ENCODE measurements at regions not wholly inside any gene's neighbourhood (a gene's known extent, or its start where the extent isn't known, plus 50 kb on each side); places are given as distances from the start of the nearest gene placed in this dataset.
A peak's percentile ranks its signal among the peaks of the same experiment; 100 is the strongest.
"Not testable (repeated sequence)": the region's sequence is repeated elsewhere in the genome, so short reads cannot be mapped to it uniquely, and the experiment has no call there.

DNA sequence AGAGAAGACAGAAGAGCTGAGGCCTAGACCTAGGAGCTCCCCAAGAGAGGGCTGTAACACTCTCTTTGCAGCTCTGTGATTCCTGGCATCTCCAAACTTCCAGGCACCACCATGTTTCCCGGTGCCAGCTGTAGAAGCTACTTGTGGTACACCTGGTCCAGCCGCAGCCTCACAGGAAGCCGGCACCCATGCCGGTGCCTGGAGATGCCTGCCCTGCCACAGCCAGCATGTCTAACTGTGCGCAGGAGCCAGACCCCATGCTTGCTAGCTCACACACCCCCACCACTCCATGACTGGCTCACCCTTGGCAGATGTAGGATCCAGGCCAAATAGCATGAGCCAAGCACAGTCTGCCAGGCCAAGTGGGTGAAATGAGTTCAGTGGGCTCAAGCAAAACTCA, 211.7 kb upstream of the GNAI1 start:
- Mint-ChIP-seq H3K4me1 (ENCODE audit: low read depth) (no peaks in the 10 kb centered on the region), H3K27me3 (no peaks in the 10 kb centered on the region), H3K4me3 (no peak overlapping the region), H3K9me3 (peaks cover 4% of the 10 kb centered on the region), H3K36me3 (ENCODE audit: low read depth) (no peaks in the 10 kb centered on the region), H3K27ac (no peak overlapping the region)
- ChIA-PET POLR2A (no interaction called here), CTCF (no interaction called here)
- H3K4me1 ChIP-seq (ENCODE audit: insufficient read depth, low read length): no peaks in the 10 kb centered on the region
- no peak overlapping the region for H3K4me3 ChIP-seq (ENCODE audit: low read length)
- no peaks in the 10 kb centered on the region for H3K36me3 ChIP-seq (ENCODE audit: insufficient read depth, low read length)
- intact Hi-C loops (cut with DNase I, micrococcal nuclease): no loop called here
- no peaks in the 10 kb centered on the region for H3K27me3 ChIP-seq (ENCODE audit: control insufficient read depth in 1 of 2, insufficient read depth in 2 of 2, low read length in 2 of 2)
- H3K27ac ChIP-seq (ENCODE audit: low read depth in 1 of 2, low read length in 2 of 2): no peak overlapping the region
- DNase-seq: no peak
- peaks cover 0 to 15% of the 10 kb centered on the region in 2 experiments for H3K9me3 ChIP-seq (ENCODE audit: control insufficient read depth in 1 of 2, insufficient read depth in 1 of 2, low read length in 2 of 2)
- TF ChIP-seq, protein P1, sequence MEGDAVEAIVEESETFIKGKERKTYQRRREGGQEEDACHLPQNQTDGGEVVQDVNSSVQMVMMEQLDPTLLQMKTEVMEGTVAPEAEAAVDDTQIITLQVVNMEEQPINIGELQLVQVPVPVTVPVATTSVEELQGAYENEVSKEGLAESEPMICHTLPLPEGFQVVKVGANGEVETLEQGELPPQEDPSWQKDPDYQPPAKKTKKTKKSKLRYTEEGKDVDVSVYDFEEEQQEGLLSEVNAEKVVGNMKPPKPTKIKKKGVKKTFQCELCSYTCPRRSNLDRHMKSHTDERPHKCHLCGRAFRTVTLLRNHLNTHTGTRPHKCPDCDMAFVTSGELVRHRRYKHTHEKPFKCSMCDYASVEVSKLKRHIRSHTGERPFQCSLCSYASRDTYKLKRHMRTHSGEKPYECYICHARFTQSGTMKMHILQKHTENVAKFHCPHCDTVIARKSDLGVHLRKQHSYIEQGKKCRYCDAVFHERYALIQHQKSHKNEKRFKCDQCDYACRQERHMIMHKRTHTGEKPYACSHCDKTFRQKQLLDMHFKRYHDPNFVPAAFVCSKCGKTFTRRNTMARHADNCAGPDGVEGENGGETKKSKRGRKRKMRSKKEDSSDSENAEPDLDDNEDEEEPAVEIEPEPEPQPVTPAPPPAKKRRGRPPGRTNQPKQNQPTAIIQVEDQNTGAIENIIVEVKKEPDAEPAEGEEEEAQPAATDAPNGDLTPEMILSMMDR (IDR thresholded peaks at IDR 0.05): no peak
- no peak for ATAC-seq (ENCODE audit: poor library complexity)

DNA sequence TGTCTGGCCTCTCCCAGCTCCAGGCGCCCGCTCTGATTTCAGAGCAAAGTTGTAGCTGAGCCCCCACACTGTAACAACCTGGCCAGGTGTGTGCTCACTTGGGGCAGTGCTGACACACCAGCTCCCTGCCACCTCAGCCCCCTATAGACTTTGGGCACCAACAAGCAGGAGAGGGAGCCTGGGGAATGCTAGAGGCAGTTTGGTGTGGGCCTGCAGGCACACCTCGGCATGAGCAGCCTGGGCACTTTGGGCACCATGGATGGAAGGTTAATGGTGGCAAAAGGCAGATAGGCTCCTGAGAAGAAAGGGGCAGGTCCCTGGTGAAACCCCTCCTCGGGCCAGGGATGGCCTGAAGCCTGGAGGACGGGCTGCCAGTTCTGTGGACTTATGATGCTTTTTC, 212.7 kb upstream of the GNAI1 start:
- Histone ChIP-seq H3K36me3 (ENCODE audit: insufficient read depth, low read length) (no peaks in the 10 kb centered on the region), H3K27ac (ENCODE audit: low read depth in 1 of 2, low read length in 2 of 2) (no peak overlapping the region), H3K27me3 (ENCODE audit: control insufficient read depth in 1 of 2, insufficient read depth in 2 of 2, low read length in 2 of 2) (no peaks in the 10 kb centered on the region), H3K9me3 (ENCODE audit: control insufficient read depth in 1 of 2, insufficient read depth in 1 of 2, low read length in 2 of 2) (peaks cover 0 to 15% of the 10 kb centered on the region in 2 experiments), H3K4me3 (ENCODE audit: low read length) (no peak overlapping the region), H3K4me1 (ENCODE audit: insufficient read depth, low read length) (no peaks in the 10 kb centered on the region)
- ChIA-PET CTCF (no interaction called here), POLR2A (no interaction called here)
- Mint-ChIP-seq H3K4me3 (no peak overlapping the region), H3K9me3 (peaks cover 4% of the 10 kb centered on the region), H3K27me3 (no peaks in the 10 kb centered on the region), H3K4me1 (ENCODE audit: low read depth) (no peaks in the 10 kb centered on the region), H3K27ac (no peak overlapping the region), H3K36me3 (ENCODE audit: low read depth) (no peaks in the 10 kb centered on the region)
- DNase-seq (no peak), ATAC-seq (ENCODE audit: poor library complexity) (no peak)
- TF ChIP-seq, protein P1 (IDR thresholded peaks at IDR 0.05): no peak
- intact Hi-C loops (cut with DNase I, micrococcal nuclease): no loop called here

DNA sequence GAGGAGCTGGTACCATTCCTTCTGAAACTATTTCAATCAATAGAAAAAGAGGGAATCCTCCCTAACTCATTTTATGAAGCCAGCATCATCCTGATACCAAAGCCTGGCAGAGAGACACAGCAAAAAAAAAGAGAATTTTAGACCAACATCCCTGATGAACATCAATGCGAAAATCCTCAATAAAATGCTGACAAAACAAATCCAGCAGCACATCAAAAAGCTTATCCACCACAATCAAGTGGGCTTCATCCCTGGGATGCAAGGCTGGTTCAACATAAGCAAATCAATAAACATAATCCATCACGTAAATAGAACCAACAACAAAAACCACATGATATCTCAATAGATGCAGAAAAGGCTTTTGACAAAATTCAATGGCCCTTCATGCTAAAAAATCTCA, 216.0 kb upstream of the GNAI1 start:
- H3K27me3 Mint-ChIP-seq; DNase-seq; H3K4me1 ChIP-seq (ENCODE audit: insufficient read depth, low read length); H3K4me3 ChIP-seq (ENCODE audit: low read length); H3K27me3 ChIP-seq (ENCODE audit: control insufficient read depth in 1 of 2, insufficient read depth in 2 of 2, low read length in 2 of 2); H3K4me3 Mint-ChIP-seq; intact Hi-C loops (cut with DNase I, micrococcal nuclease); CTCF ChIA-PET; POLR2A ChIA-PET; ATAC-seq (ENCODE audit: poor library complexity); H3K36me3 ChIP-seq (ENCODE audit: insufficient read depth, low read length); H3K27ac Mint-ChIP-seq; H3K9me3 Mint-ChIP-seq; H3K27ac ChIP-seq (ENCODE audit: low read depth in 1 of 2, low read length in 2 of 2); H3K36me3 Mint-ChIP-seq (ENCODE audit: low read depth); H3K4me1 Mint-ChIP-seq (ENCODE audit: low read depth): not testable (repeated sequence)
- peaks cover 4 to 22% of the 10 kb centered on the region in 2 experiments for H3K9me3 ChIP-seq (ENCODE audit: control insufficient read depth in 1 of 2, insufficient read depth in 1 of 2, low read length in 2 of 2)

DNA sequence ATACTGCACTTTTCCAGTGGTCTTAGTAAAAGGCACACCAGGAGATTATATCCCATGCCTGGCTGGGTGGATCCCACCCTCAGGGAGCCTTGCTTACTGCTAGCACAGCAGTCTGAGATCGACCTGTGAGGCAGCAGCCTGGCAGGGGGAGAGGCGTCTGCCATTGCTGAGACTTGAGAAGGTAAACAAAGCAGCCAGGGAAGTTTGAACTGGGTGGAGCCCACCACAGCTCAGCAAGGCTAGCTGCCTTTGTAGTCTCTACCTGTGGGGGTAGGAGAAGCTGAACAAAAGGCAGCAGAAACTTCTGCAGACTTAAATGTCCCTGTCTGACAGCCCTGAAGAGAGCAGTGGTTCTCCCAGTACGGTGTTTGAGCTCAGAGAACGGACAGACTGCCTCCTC, 219.3 kb upstream of the GNAI1 start:
- POLR2A ChIA-PET: interaction anchor here (0.6 kb wide), 1 partner anchor 15 kb away, joined by 7 read pairs; no protein-coding TSS in a partner anchor
- intact Hi-C loops (cut with DNase I, micrococcal nuclease); ATAC-seq (ENCODE audit: poor library complexity); H3K27ac Mint-ChIP-seq; H3K4me3 ChIP-seq (ENCODE audit: low read length); H3K27ac ChIP-seq (ENCODE audit: low read depth in 1 of 2, low read length in 2 of 2); H3K36me3 ChIP-seq (ENCODE audit: insufficient read depth, low read length); H3K27me3 ChIP-seq (ENCODE audit: control insufficient read depth in 1 of 2, insufficient read depth in 2 of 2, low read length in 2 of 2); CTCF ChIA-PET; H3K27me3 Mint-ChIP-seq; H3K9me3 Mint-ChIP-seq; H3K4me1 ChIP-seq (ENCODE audit: insufficient read depth, low read length); H3K4me3 Mint-ChIP-seq; H3K9me3 ChIP-seq (ENCODE audit: control insufficient read depth in 1 of 2, insufficient read depth in 1 of 2, low read length in 2 of 2); H3K36me3 Mint-ChIP-seq (ENCODE audit: low read depth): not testable (repeated sequence)
- DNase-seq: peak in 3 of 14 experiments; percentile 0 to 28 (median 3)
- H3K4me1 Mint-ChIP-seq (ENCODE audit: low read depth): peaks cover 28% of the 10 kb centered on the region

Data from CD4-positive, alpha-beta T cell (primary cell).